Activated naive CD4-positive, alpha-beta T cell treated with anti-CD3 and anti-CD28 coated beads, Interleukin-2, amount 10 ng/mL, durations not matched to agents 7 days and 5 days (primary cell): ENCODE measurements at regions not wholly inside any gene's neighbourhood (a gene's known extent, or its start where the extent isn't known, plus 50 kb on each side); places are given as distances from the start of the nearest gene placed in this dataset.

Experiments used
- CTCF ChIA-PET: fragments of 350-600 bp; sonication (Branson Sonifier 250); formaldehyde crosslinking; loops from one replicate; lab custom pipeline; 2021; ENCODE audit warnings: antibody characterized with exemption; lab: Charles Lee
- DNase-seq: peaks from one replicate; pipeline ENCODE4 v3.0.0-alpha.2; 2020
- H3K27ac Mint-ChIP-seq: one replicate; pipeline ENCODE4 v1.8.0; 2021; ENCODE audit warnings: mild to moderate bottlenecking, moderate library complexity, mixed read lengths
- H3K27me3 Mint-ChIP-seq: one replicate; pipeline ENCODE4 v1.8.0; 2021; ENCODE audit warnings: mild to moderate bottlenecking, mixed read lengths
- H3K36me3 Mint-ChIP-seq: one replicate; pipeline ENCODE4 v1.8.0; 2021; ENCODE audit warnings: mixed read lengths
- H3K4me1 Mint-ChIP-seq: one replicate; pipeline ENCODE4 v1.8.0; 2021; ENCODE audit warnings: mixed read lengths
- H3K4me3 Mint-ChIP-seq: one replicate; pipeline ENCODE4 v1.8.0; 2021; ENCODE audit warnings: mild to moderate bottlenecking, moderate library complexity, mixed read lengths
- H3K9me3 Mint-ChIP-seq: one replicate; pipeline ENCODE4 v1.8.0; 2021; ENCODE audit warnings: mixed read lengths

DNA sequence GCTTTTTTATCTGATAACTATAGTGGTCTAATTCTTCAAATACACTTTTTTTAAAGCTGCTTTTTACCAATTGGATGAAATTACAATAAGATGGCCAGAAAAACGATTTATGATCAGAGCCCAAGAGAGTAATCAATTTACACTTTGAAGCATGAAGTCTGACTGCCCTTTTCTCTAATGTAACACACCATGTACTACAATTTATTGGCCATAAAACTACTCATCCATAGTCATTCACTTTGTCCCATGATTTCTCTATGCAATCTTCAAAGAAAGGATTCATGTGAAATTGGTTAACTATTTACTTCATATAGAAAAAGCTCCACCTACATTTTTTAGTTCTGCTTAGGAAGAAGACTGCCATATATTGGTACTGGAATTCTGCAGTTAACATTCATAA lies 73.6 kb upstream of the CAST start:
- Mint-ChIP-seq H3K4me3 (no peak overlapping the region), H3K27ac (no peak overlapping the region), H3K36me3 (no peaks in the 10 kb centered on the region), H3K9me3 (no peaks in the 10 kb centered on the region), H3K4me1 (peaks cover 10% of the 10 kb centered on the region), H3K27me3 (peaks cover 12% of the 10 kb centered on the region)
- DNase-seq: no peak
- CTCF ChIA-PET: no interaction called here

DNA sequence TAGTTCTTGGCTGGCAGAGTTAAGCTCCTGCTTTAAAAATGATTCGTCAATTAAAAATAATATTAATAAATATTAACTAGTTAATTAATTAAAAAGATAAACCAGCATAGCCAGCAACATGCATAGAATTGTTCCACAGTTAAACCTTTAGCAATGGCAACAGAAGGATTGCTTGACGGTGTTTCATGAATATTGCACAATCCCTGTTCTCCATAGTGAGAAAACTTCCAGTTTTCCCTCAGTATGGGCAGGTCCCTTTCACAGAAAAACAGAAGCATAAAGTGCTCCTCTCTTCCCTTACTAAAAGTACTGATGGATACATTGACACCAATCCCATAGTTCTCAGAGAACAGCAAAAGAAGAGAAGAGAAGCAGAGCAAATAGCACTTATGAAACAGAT lies 71.4 kb upstream of the CAST start:
- DNase-seq: no peak
- no peak overlapping the region for H3K27ac Mint-ChIP-seq
- no peaks in the 10 kb centered on the region for H3K9me3 Mint-ChIP-seq
- peaks cover 12% of the 10 kb centered on the region for H3K27me3 Mint-ChIP-seq
- H3K4me3 Mint-ChIP-seq: no peak overlapping the region
- CTCF ChIA-PET: no interaction called here
- no peaks in the 10 kb centered on the region for H3K36me3 Mint-ChIP-seq
- H3K4me1 Mint-ChIP-seq: no peaks in the 10 kb centered on the region

DNA sequence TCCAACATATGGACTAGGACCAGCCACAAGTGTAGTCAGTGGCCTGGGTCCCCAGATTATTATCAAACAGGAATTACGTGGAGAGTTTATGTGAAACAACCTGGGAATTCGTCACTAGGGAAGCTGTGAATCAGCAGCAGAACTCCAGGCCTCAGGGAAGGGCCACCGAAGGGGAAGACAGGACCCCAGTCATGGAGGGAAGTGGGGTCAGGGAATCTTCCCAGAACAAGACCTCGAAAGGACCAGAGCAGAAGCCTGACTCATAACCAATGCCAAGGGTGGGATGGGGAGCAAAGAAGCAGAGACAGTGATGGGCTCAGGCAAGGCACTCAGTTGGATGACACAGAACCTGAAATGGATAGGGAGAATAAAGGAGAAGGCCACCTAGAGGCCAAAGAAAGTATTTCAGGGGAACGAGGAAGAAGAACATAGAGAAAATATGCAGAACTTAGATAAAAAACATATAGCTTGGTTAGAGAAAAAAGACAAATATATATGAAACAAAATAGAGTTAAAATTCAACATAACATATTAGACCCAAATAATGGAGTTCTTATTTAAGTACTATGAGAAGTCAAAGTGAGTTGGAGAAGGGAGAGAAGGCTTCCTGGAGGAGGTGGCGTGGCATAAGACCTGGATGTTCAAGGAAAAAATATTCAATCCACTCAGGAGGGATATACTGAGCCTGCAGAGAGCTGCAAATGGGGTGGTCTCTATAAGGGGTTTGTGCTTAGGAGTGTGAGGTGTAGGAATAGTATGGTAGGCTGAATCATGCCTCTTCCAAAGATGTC lies 66.7 kb upstream of the CAST start:
- CTCF ChIA-PET: interaction anchor here (0.6 to 2.7 kb wide), 12 partner anchors 9 to 731 kb away, joined by 3 to 12 read pairs (median 4); no protein-coding TSS in a partner anchor
- no peaks in the 10 kb centered on the region for H3K36me3 Mint-ChIP-seq
- no peaks in the 10 kb centered on the region for H3K4me1 Mint-ChIP-seq
- H3K27ac Mint-ChIP-seq: no peak overlapping the region
- peaks cover 8% of the 10 kb centered on the region for H3K27me3 Mint-ChIP-seq
- H3K4me3 Mint-ChIP-seq: no peak overlapping the region
- peak; percentile 27 for DNase-seq
- no peaks in the 10 kb centered on the region for H3K9me3 Mint-ChIP-seq

DNA sequence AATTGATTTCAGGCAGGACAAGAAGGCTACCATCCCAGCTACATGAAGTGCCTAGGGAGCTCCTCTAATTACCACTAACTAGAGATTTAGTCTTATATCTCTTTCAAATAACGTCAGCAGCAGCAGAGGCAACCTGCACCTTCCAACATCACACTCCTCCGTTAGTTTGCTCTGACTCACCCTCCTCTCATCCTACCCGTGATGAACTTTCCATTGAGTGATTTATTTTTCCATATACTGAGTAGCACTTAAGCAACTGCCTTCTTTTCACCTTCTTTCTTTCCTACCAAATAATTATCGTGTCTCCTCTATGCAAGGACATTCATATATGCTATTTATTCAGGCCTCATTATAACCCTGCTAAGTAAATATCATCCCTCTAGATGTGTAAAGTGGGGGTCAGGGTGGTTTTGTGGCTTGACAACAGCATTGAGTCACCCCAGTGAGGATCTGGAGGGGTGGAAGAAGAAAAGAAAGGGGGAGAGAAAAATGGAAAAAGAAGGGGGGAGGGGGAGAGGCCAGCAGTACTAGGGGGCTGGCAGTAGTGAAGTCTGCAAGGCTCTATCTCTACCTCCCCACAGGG lies 64.6 kb upstream of the CAST start:
- CTCF ChIA-PET: interaction anchor here (0.9 to 2.7 kb wide), 3 partner anchors 158 to 261 kb away, joined by 3 to 12 read pairs (median 4); no protein-coding TSS in a partner anchor
- DNase-seq: no peak
- Mint-ChIP-seq H3K9me3 (no peaks in the 10 kb centered on the region), H3K27ac (no peak overlapping the region), H3K4me3 (no peak overlapping the region), H3K27me3 (peaks cover 18% of the 10 kb centered on the region), H3K4me1 (no peaks in the 10 kb centered on the region), H3K36me3 (no peaks in the 10 kb centered on the region)

DNA sequence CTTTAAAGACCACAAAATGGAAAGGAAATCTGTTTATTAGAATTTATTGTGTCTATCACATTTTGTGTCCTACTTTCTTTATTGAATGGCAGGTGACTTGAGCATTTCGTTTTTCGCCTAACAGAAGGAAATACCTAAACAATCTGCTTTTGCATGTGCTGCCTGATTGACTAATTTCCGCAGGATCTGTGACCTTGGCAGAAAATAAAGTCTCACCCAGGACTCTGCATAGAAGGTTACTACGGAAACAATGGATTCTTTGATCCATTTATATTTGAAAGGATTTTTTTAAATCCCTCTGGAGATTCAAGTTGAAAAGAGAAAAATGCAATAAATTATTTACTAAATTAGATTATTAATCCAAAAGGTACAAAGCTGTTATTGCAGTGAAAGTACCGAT lies 61.0 kb upstream of the CAST start:
- Mint-ChIP-seq H3K9me3 (no peaks in the 10 kb centered on the region), H3K4me3 (no peak overlapping the region), H3K36me3 (no peaks in the 10 kb centered on the region), H3K27ac (no peak overlapping the region), H3K27me3 (peaks cover 18% of the 10 kb centered on the region), H3K4me1 (no peaks in the 10 kb centered on the region)
- DNase-seq: no peak
- CTCF ChIA-PET: interaction anchor here (0.8 to 6.2 kb wide), 20 partner anchors 9 to 742 kb away, joined by 3 to 124 read pairs (median 4); no protein-coding TSS in a partner anchor

DNA sequence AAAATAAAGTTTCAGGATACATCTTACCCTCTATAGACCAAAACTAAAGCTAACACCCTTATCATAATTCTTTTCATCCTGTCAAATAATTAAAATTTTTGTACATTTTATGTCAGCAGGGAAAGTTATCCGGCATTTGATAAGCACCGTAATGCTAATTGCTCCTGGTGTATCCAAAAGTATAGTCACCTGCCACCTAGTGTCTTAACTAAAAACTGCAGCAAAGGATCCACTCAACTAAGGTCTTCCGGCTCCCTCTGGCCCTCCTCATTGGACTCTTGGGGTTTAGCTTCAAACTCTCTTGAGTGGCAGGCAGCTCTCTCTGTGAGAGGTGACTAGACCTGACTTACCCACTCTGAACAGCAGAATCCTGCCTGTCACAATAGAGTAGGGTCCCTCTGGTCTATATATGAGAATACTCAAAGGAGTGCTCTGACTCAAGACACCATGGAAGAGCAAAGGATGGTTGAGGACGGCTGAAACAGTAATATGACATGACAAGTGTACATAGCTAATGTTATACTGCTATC lies 60.4 kb upstream of the CAST start:
- H3K27me3 Mint-ChIP-seq: peaks cover 18% of the 10 kb centered on the region
- H3K9me3 Mint-ChIP-seq: no peaks in the 10 kb centered on the region
- no peak overlapping the region for H3K4me3 Mint-ChIP-seq
- CTCF ChIA-PET: interaction anchor here (0.8 to 6.2 kb wide), 23 partner anchors 9 to 743 kb away, joined by 3 to 124 read pairs (median 4); no protein-coding TSS in a partner anchor
- H3K36me3 Mint-ChIP-seq: no peaks in the 10 kb centered on the region
- no peaks in the 10 kb centered on the region for H3K4me1 Mint-ChIP-seq
- H3K27ac Mint-ChIP-seq: no peak overlapping the region
- DNase-seq: peak; percentile 59

DNA sequence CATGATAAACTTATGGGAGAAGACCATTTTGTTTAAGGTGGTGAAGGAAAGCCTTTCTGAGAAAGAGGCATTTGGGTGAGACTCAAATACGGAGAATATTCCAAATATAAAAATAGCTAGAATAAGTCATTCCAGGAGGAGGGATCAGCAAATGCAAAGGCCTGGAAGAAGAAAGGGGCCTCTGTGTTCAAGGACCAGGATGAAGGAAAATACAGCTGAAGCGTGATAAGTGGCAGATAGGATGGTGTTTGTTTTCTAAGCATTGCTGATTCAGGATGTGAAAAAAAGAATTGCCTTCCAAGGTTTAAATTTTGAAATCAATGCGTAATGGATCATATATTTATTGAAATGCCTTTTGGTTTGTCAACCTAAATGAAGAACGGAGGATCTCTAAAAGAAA lies 59.4 kb upstream of the CAST start:
- Mint-ChIP-seq H3K27ac (no peak overlapping the region), H3K4me1 (no peaks in the 10 kb centered on the region), H3K4me3 (no peak overlapping the region), H3K27me3 (peaks cover 18% of the 10 kb centered on the region), H3K36me3 (no peaks in the 10 kb centered on the region), H3K9me3 (no peaks in the 10 kb centered on the region)
- no peak for DNase-seq
- CTCF ChIA-PET: interaction anchor here (0.6 to 6.2 kb wide), 19 partner anchors 8 to 744 kb away, joined by 3 to 124 read pairs (median 4); no protein-coding TSS in a partner anchor

DNA sequence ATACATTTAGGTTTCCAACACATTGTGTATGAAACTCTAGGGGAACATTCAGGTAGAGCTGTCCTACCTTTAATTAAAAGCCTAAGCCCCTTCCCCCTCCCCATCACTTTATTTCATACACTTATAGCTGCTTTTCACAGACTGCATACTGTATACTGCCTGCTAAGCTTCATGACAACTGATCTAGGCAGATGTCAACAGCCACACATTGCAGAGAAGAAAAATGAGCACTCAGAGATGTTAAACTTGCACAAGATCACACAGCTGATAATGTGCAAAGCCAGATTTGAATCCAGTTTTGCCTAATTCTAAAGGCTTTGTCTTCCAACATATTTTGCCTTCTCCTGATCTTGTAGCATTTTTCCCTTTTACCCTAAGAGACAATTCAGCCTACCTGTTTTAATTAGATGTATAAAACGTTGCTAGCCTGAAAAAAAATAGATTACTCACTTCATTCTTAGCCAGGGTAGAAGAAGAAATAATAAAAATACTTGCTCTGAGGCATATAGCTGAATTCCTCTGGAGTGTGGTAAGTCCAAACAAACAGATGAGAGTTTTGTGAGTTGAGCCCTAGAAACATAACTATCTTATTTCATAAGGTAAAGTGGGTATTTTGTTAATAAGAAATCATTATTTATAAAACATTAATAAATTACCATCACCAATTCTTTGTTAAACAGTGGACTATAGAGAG lies 56.9 kb upstream of the CAST start:
- Mint-ChIP-seq H3K9me3 (no peaks in the 10 kb centered on the region), H3K4me3 (no peak overlapping the region), H3K27ac (no peak overlapping the region), H3K4me1 (no peaks in the 10 kb centered on the region), H3K36me3 (no peaks in the 10 kb centered on the region), H3K27me3 (peaks cover 17% of the 10 kb centered on the region)
- CTCF ChIA-PET: interaction anchor here (0.5 to 1.6 kb wide), 2 partner anchors 10 to 933 kb away, joined by 4 read pairs; no protein-coding TSS in a partner anchor
- no peak for DNase-seq

DNA sequence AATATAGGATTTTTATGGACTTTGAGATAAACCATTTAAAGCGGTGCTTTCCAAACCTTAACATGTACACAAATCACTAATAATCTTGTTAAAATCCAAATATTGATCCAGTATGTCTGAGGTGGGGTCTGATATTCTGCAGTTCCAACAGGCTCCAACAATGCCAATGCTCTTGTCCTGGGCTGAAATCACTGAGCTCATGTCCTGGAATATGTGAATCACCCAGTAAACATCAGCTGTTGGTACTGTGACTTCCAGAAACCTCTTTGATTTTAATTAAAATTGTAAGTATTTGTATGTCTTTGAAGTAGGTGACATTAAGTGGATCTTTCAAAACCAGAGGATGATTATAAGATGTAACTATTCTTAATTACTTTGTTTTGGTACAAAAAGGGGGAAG lies 52.8 kb upstream of the CAST start:
- CTCF ChIA-PET: interaction anchor here (1.0 kb wide), 1 partner anchor 264 kb away, joined by 3 read pairs; no protein-coding TSS in a partner anchor
- Mint-ChIP-seq H3K27me3 (peaks cover 18% of the 10 kb centered on the region), H3K36me3 (no peaks in the 10 kb centered on the region), H3K4me3 (no peak overlapping the region), H3K27ac (no peak overlapping the region), H3K4me1 (peaks cover 4% of the 10 kb centered on the region), H3K9me3 (no peaks in the 10 kb centered on the region)
- DNase-seq: no peak

DNA sequence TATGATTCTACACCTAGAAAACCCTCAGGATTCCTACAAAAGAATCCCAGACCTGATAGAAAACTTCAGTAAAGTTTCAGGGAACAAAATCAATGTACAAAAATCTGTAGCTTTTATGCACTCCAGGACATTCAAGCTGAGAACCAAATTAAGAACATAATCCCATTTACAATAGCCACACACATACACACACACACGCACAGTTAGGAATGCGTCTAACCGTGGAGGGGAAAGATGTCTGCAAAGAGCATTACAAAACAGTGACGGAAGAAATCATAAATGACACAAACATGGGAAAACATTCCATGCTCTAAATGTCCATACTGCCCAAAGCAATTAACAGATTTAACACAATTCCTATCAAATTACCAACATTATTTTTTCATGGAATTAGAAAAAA lies 51.4 kb upstream of the CAST start:
- no peaks in the 10 kb centered on the region for H3K36me3 Mint-ChIP-seq
- H3K27ac Mint-ChIP-seq: no peak overlapping the region
- DNase-seq: no peak
- peaks cover 6% of the 10 kb centered on the region for H3K4me1 Mint-ChIP-seq
- H3K4me3 Mint-ChIP-seq: no peak overlapping the region
- H3K9me3 Mint-ChIP-seq: no peaks in the 10 kb centered on the region
- peaks cover 24% of the 10 kb centered on the region for H3K27me3 Mint-ChIP-seq
- CTCF ChIA-PET: interaction anchor here (1.7 kb wide), 1 partner anchor 8 kb away, joined by 7 read pairs; no protein-coding TSS in a partner anchor

DNA sequence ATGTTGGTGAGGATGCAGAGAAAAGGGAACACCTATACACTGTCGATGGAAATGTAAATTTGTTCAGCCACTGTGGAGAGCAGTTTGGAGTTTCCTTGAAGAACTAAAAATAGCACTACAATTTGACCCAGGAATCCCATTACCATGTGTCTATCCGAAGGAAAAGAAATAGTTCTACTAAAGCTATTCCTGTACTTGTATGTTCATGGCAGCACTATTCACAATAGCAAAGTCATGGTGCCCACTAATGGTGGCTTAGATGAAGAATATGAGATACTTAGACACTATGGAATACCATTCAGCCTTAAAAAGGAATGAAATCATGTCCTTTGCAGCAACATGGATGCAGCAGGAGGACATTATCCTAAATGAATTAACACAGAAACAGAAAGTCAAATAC lies 50.2 kb upstream of the CAST start:
- Mint-ChIP-seq H3K9me3 (no peaks in the 10 kb centered on the region), H3K36me3 (no peaks in the 10 kb centered on the region), H3K4me3 (no peak overlapping the region), H3K27me3 (peaks cover 30% of the 10 kb centered on the region), H3K4me1 (peaks cover 6% of the 10 kb centered on the region), H3K27ac (no peak overlapping the region)
- CTCF ChIA-PET: interaction anchor here (0.6 to 1.7 kb wide), 4 partner anchors 9 to 267 kb away, joined by 3 to 7 read pairs (median 3); no protein-coding TSS in a partner anchor
- DNase-seq: no peak
